ENCODE measurements at regions not wholly inside any gene's neighbourhood (a gene's known extent, or its start where the extent isn't known, plus 50 kb on each side); places are given as distances from the start of the nearest gene placed in this dataset.

- intact Hi-C loops (cut with micrococcal nuclease): no loop called here
- DNase-seq (ENCODE audit: low read depth, low spot score): no peak
- no peaks in the 10 kb centered on the region for H3K36me3 ChIP-seq (ENCODE audit: control insufficient read depth in 2 of 2, extremely low read depth in 1 of 2, insufficient read depth in 2 of 2, low read length in 2 of 2)
- TF ChIP-seq MAX (IDR thresholded peaks at IDR 0.05; ENCODE audit: insufficient read depth, insufficient read length) (no peak), POLR2AphosphoS5 (IDR thresholded peaks at IDR 0.05; ENCODE audit: insufficient read depth, low read depth, low read length) (no peak), POLR2A (IDR thresholded peaks at IDR 0.05; ENCODE audit: low read depth, low read length) (no peak), FOS (IDR thresholded peaks at IDR 0.05; ENCODE audit: borderline replicate concordance, insufficient read depth, low read length) (no peak), JUN (IDR thresholded peaks at IDR 0.05; ENCODE audit: borderline replicate concordance, insufficient read depth, insufficient read length, low read depth) (no peak), EZH2 (IDR thresholded peaks at IDR 0.05; ENCODE audit: borderline replicate concordance, low read depth, low read length, severe bottlenecking) (no peak), CTCF (IDR thresholded peaks at IDR 0.05; ENCODE audit: extremely low read depth in 1 of 2, insufficient read depth in 1 of 2, low read depth in 1 of 2, low read length in 2 of 2) (no peak), GATA2 (IDR thresholded peaks at IDR 0.05; ENCODE audit: insufficient read depth, insufficient read length, low read depth, low read length) (no peak), MYC (IDR thresholded peaks at IDR 0.05; ENCODE audit: low read depth, low read length) (no peak)
- POLR2A ChIA-PET: no interaction called here
- dilution Hi-C loops (cut with MboI; ENCODE audit: extremely low pct_ligation_motif_present, low sequenced_read_pairs): no loop called here
- H3K4me2 ChIP-seq (ENCODE audit: insufficient read depth, low read length): no peak overlapping the region
- no peaks in the 10 kb centered on the region for H3K9me3 ChIP-seq (replicated peaks; ENCODE audit: control insufficient read depth, insufficient read depth, low read length)
- H3K9me1 ChIP-seq (replicated peaks; ENCODE audit: control insufficient read depth, extremely low read depth, insufficient read depth, low read length): no peaks in the 10 kb centered on the region
- H2AFZ ChIP-seq (ENCODE audit: low read depth, low read length): no peak overlapping the region
- BruUV-seq (replicated peaks): no TSS peak
- no peaks in the 10 kb centered on the region for H3K79me2 ChIP-seq (ENCODE audit: control insufficient read depth, insufficient read depth, low read length)
- H3K27me3 ChIP-seq (ENCODE audit: control insufficient read depth in 2 of 2, insufficient read depth in 2 of 2, low read length in 2 of 2): no peaks in the 10 kb centered on the region
- no peaks in the 10 kb centered on the region for H3K4me1 ChIP-seq (ENCODE audit: control insufficient read depth, extremely low read depth, insufficient read depth, low read length)
- no peak overlapping the region for H3K27ac ChIP-seq (ENCODE audit: insufficient read depth, low read depth, low read length)
- CTCF ChIA-PET: no interaction called here
- no peak for FAIRE-seq
- no peak overlapping the region for H3K9ac ChIP-seq (replicated peaks; ENCODE audit: extremely low read depth, insufficient read depth, low read length)
- H4K20me1 ChIP-seq (replicated peaks; ENCODE audit: control insufficient read depth, extremely low read depth, insufficient read depth, low read length): no peaks in the 10 kb centered on the region
- no peak overlapping the region for H3K4me3 ChIP-seq (replicated peaks in 1 of 3; ENCODE audit: insufficient read depth in 1 of 3, low read depth in 1 of 3, low read length in 3 of 3)
Observed at GRCh38 chr1:165011991-165012531, 344.5 kb downstream of the LMX1A start.

Data from endothelial cell of umbilical vein (primary cell).